B cell (primary cell): ENCODE measurements at regions not wholly inside any gene's neighbourhood (a gene's known extent, or its start where the extent isn't known, plus 50 kb on each side); places are given as distances from the start of the nearest gene placed in this dataset.

Experiments
- ATAC-seq: fragments of 200-7000 bp; cut with Tn5 transposase; one replicate; pipeline ENCODE4 v1.10.0; 2021; ENCODE audit warnings: low read depth, mild to moderate bottlenecking, moderate number of reproducible peaks, moderate library complexity
- CTCF ChIA-PET: fragments of 350-600 bp; sonication (Branson Sonifier 250); formaldehyde crosslinking; loops from one replicate; lab custom pipeline; 2021; ENCODE audit warnings: antibody characterized with exemption, inconsistent platforms; lab: Charles Lee
- POLR2A ChIA-PET: fragments of 350-600 bp; sonication (Branson Sonifier 250); formaldehyde crosslinking; loops from one replicate; lab custom pipeline; 2021; ENCODE audit warnings: antibody characterized with exemption; lab: Charles Lee
- DNase-seq: peaks from one replicate; pipeline ENCODE4 v3.0.0; 2013
- H2AFZ ChIP-seq: 2 replicates; pipeline ENCODE4 v1.6.1; 2012; ENCODE audit warnings: mild to moderate bottlenecking, low read depth, low read length; ENCODE audit not compliant: insufficient read depth, poor library complexity, severe bottlenecking
- H3K27ac ChIP-seq, 2 donors: 1 replicate in 1 of 2; 2 replicates in 1 of 2; pipeline ENCODE4 v1.5.1; 2012 to 2013; ENCODE audit warnings: low read length in 2 of 2, mild to moderate bottlenecking in 2 of 2, moderate library complexity in 1 of 2
- H3K27me3 ChIP-seq, 4 experiments: fragments of 200-600 bp in 1 of 4; sonication (generic) in 1 of 4; replicated peaks in 1 of 4; 1 replicate in 2 of 4; 2 replicates in 2 of 4; pipeline versions ENCODE4 v1.6.1 to v1.7.0; 2013 to 2016; ENCODE audit warnings: low read length in 3 of 4, mild to moderate bottlenecking in 2 of 4, mixed read lengths in 1 of 4, moderate library complexity in 1 of 4; ENCODE audit not compliant: insufficient read depth in 4 of 4, control insufficient read depth in 3 of 4; ENCODE audit errors: control extremely low read depth in 1 of 4
- H3K36me3 ChIP-seq, 2 experiments: replicated peaks in 1 of 2; 1 replicate in 1 of 2; 2 replicates in 1 of 2; pipeline versions ENCODE4 v1.6.1 to v1.7.1; 2013; ENCODE audit warnings: low read length in 1 of 2; ENCODE audit not compliant: insufficient read depth in 2 of 2, control insufficient read depth in 1 of 2; ENCODE audit errors: control extremely low read depth in 1 of 2, extremely low read depth in 1 of 2
- H3K4me1 ChIP-seq, 2 donors: fragments of 200-600 bp in 1 of 2; sonication (generic) in 1 of 2; 1 replicate in 1 of 2; 2 replicates in 1 of 2; pipeline versions ENCODE4 v1.5.1 to v1.6.1; 2013 to 2017; ENCODE audit warnings: low read length in 2 of 2; ENCODE audit not compliant: control insufficient read depth in 2 of 2, insufficient read depth in 2 of 2
- H3K4me2 ChIP-seq: replicated peaks from 2 replicates; pipeline ENCODE3; 2012; ENCODE audit warnings: mild to moderate bottlenecking, low read depth, low read length; ENCODE audit not compliant: poor library complexity, severe bottlenecking
- H3K4me3 ChIP-seq, 5 experiments: fragments of 200-600 bp in 1 of 5; sonication (generic) in 1 of 5; 1 replicate in 3 of 5; 2 replicates in 2 of 5; pipeline versions ENCODE4 v1.5.1 to v1.7.0; 2011 to 2016; ENCODE audit warnings: low read length in 4 of 5, mild to moderate bottlenecking in 4 of 5, low read depth in 2 of 5, control low read depth in 1 of 5, moderate library complexity in 1 of 5; ENCODE audit not compliant: insufficient read depth in 1 of 5; ENCODE audit errors: control extremely low read depth in 1 of 5, extremely low read depth in 1 of 5
- H3K79me2 ChIP-seq: fragments of 200-600 bp; sonication (generic); one replicate; pipeline ENCODE4 v1.6.0; 2016; ENCODE audit warnings: low read length; ENCODE audit not compliant: control insufficient read depth, insufficient read depth
- H3K9ac ChIP-seq: fragments of 200-600 bp; sonication (generic); 2 replicates; pipeline ENCODE4 v1.6.1; 2017; ENCODE audit warnings: mild to moderate bottlenecking, low read length, moderate library complexity
- H3K9me3 ChIP-seq, 3 donors: one replicate each; pipeline versions ENCODE4 v1.6.1 to v1.7.1; 2013; ENCODE audit warnings: low read length in 2 of 3; ENCODE audit not compliant: control insufficient read depth in 2 of 3, insufficient read depth in 1 of 3; ENCODE audit errors: control extremely low read depth in 1 of 3
- H4K20me1 ChIP-seq: 2 replicates; pipeline ENCODE4 v1.6.0; 2012; ENCODE audit warnings: mild to moderate bottlenecking, low read length; ENCODE audit not compliant: insufficient read depth, control insufficient read depth, poor library complexity, severe bottlenecking
- H3K27ac Mint-ChIP-seq: one replicate; pipeline ENCODE4 v1.8.0; 2021; ENCODE audit warnings: mixed read lengths
- H3K27me3 Mint-ChIP-seq: one replicate; pipeline ENCODE4 v1.8.0; 2021; ENCODE audit warnings: mixed read lengths
- H3K4me1 Mint-ChIP-seq: one replicate; pipeline ENCODE4 v1.8.0; 2021; ENCODE audit warnings: mixed read lengths
- H3K4me3 Mint-ChIP-seq: one replicate; pipeline ENCODE4 v1.8.0; 2021; ENCODE audit warnings: mixed read lengths
- H3K9me3 Mint-ChIP-seq: one replicate; pipeline ENCODE4 v1.8.0; 2022; ENCODE audit warnings: mixed read lengths; ENCODE audit not compliant: insufficient read depth
- EZH2 ChIP-seq: IDR thresholded peaks from 2 replicates; pipeline ENCODE4 v1.6.1; 2012; ENCODE audit warnings: borderline replicate concordance, low read depth, mild to moderate bottlenecking, moderate library complexity, low read length; ENCODE audit not compliant: insufficient read depth, poor library complexity, severe bottlenecking
- WGBS: methylation state at CpG from one replicate; pipeline ENCODE4 v1.1.5; 2013; ENCODE audit warnings: missing lambda C conversion rate; ENCODE audit not compliant: insufficient coverage; 5-methylcytosine and 5-hydroxymethylcytosine counted together
- intact Hi-C: fragments of 100-400 bp; cut with micrococcal nuclease; formaldehyde crosslinking; loops from one replicate; pipeline ENCODE4 v1.10.0; 2022
- TF ChIP-seq, protein P1 (sequence below): fragments of 200-600 bp; IDR thresholded peaks from one replicate; pipeline ENCODE4 v1.8.0; 2022; ENCODE audit warnings: antibody characterized with exemption, mild to moderate bottlenecking

DNA sequence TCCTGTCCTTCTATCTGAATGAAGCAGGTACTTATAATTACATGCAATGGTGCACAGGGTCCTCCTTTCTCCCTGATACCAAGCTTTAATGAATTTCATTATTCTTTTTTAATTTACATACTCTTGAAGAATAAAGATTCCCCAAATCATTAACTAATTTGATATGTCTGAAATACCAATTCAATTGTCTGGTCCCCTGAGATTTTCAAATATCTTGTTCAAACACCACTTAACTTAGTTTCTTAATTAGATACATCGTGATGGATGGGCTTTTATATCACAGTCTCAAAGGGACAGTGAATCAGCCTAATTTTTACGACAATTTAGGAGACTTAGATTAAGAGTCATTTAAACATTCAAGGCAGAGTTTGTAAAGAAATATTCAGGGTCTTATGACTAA, 1054.6 kb downstream of the PLA2G4A start:
- no peaks in the 10 kb centered on the region for H3K4me1 ChIP-seq
- no peaks in the 10 kb centered on the region for H3K9me3 ChIP-seq
- H3K4me2 ChIP-seq: no peak overlapping the region
- DNase-seq (no peak), ATAC-seq (no peak)
- Mint-ChIP-seq H3K4me3 (no peak overlapping the region), H3K27me3 (no peaks in the 10 kb centered on the region), H3K9me3 (no peaks in the 10 kb centered on the region), H3K27ac (no peak overlapping the region), H3K4me1 (no peaks in the 10 kb centered on the region)
- H3K79me2 ChIP-seq: no peaks in the 10 kb centered on the region
- intact Hi-C loops: no loop called here
- H3K27me3 ChIP-seq: no peaks in the 10 kb centered on the region
- H3K9ac ChIP-seq: no peak overlapping the region
- no peak overlapping the region for H3K27ac ChIP-seq
- no peaks in the 10 kb centered on the region for H4K20me1 ChIP-seq
- CTCF ChIA-PET: no interaction called here
- no peaks in the 10 kb centered on the region for H3K36me3 ChIP-seq
- H3K4me3 ChIP-seq: no peak overlapping the region
- POLR2A ChIA-PET: no interaction called here
- no CpG with 5 or more reads among the region's 2 CpGs for whole genome bisulfite sequencing
- TF ChIP-seq, protein P1, sequence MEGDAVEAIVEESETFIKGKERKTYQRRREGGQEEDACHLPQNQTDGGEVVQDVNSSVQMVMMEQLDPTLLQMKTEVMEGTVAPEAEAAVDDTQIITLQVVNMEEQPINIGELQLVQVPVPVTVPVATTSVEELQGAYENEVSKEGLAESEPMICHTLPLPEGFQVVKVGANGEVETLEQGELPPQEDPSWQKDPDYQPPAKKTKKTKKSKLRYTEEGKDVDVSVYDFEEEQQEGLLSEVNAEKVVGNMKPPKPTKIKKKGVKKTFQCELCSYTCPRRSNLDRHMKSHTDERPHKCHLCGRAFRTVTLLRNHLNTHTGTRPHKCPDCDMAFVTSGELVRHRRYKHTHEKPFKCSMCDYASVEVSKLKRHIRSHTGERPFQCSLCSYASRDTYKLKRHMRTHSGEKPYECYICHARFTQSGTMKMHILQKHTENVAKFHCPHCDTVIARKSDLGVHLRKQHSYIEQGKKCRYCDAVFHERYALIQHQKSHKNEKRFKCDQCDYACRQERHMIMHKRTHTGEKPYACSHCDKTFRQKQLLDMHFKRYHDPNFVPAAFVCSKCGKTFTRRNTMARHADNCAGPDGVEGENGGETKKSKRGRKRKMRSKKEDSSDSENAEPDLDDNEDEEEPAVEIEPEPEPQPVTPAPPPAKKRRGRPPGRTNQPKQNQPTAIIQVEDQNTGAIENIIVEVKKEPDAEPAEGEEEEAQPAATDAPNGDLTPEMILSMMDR: no peak
- no peak for TF ChIP-seq EZH2
- no peak overlapping the region for H2AFZ ChIP-seq

DNA sequence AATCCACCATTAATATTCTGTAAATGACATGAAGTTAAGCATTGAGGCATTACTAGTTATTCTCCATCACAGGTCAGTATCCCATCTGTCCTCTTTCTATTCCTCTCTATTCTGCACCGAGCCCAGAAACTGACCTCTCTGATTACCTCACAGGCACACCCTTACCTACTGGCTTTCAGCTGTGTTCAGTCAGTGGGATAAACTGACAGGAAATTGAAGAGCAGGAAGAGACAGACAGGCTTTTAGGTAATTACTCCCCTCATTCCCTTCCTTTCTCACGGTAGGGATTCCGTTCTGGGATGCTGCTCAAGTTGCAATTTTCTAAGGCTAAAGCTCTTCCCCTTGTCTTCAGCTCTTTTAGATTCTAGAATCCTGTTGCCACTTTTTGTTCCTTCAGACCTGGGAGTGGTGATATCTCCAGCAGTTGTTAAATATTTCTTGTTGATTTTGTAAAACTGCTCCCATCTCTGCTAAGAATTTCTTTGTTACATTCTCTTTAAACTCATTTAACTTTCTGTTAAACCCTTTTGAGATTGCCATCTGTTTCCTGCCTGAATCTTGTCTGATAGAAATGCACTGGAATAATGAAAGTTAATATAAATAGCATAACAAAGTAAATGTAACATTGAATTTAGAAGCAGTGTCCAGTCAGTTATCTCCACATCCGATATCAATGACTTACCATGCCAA, 1063.4 kb downstream of the PLA2G4A start:
- ChIA-PET POLR2A (no interaction called here), CTCF (no interaction called here)
- Histone ChIP-seq H3K27ac (no peak overlapping the region), H3K4me2 (no peak overlapping the region), H3K4me3 (no peak overlapping the region), H4K20me1 (no peaks in the 10 kb centered on the region), H3K36me3 (no peaks in the 10 kb centered on the region), H3K27me3 (no peaks in the 10 kb centered on the region), H3K9ac (no peak overlapping the region), H3K9me3 (no peaks in the 10 kb centered on the region), H2AFZ (no peak overlapping the region), H3K4me1 (no peaks in the 10 kb centered on the region), H3K79me2 (no peaks in the 10 kb centered on the region)
- ATAC-seq (no peak), DNase-seq (no peak)
- Mint-ChIP-seq H3K27ac (no peak overlapping the region), H3K9me3 (peaks cover 3% of the 10 kb centered on the region), H3K4me3 (no peak overlapping the region), H3K27me3 (no peaks in the 10 kb centered on the region), H3K4me1 (no peaks in the 10 kb centered on the region)
- intact Hi-C loops: no loop called here
- TF ChIP-seq, protein P1: no peak
- TF ChIP-seq EZH2: no peak
- no CpG with 5 or more reads among the region's 4 CpGs for WGBS
